GM23338 (cell line): ENCODE measurements at regions not wholly inside any gene's neighbourhood (a gene's known extent, or its start where the extent isn't known, plus 50 kb on each side); places are given as distances from the start of the nearest gene placed in this dataset.

ENCODE experiments used
- ATAC-seq: fragments of 200-7000 bp; cut with Tn5 transposase; 3 replicates; pipeline ENCODE4 v1.9.1; 2020
- DNase-seq: peaks from one replicate; pipeline ENCODE4 v3.0.0-alpha.2; 2015; ENCODE audit warnings: low spot score
- H2AFZ ChIP-seq: fragments of 200-600 bp; sonication (generic); 2 replicates; pipeline ENCODE4 v1.8.0; 2016; ENCODE audit warnings: antibody characterized with exemption, mild to moderate bottlenecking, moderate library complexity
- H3F3A ChIP-seq: fragments of 200-600 bp; sonication (generic); replicated peaks from 2 replicates; pipeline ENCODE4 v1.8.0; 2017; ENCODE audit warnings: antibody characterized with exemption, mixed run types, low read depth
- H3K27ac ChIP-seq: fragments of 200-600 bp; sonication (generic); 2 replicates; pipeline ENCODE4 v1.6.1; 2016; ENCODE audit warnings: low read depth
- H3K27me3 ChIP-seq: fragments of 200-600 bp; sonication (generic); 2 replicates; pipeline ENCODE4 v1.8.0; 2016; ENCODE audit warnings: mild to moderate bottlenecking, mixed run types, moderate library complexity; ENCODE audit not compliant: insufficient read depth
- H3K36me3 ChIP-seq: fragments of 200-600 bp; sonication (generic); 2 replicates; pipeline ENCODE4 v1.8.0; 2016; ENCODE audit warnings: mild to moderate bottlenecking; ENCODE audit not compliant: insufficient read depth
- H3K4me1 ChIP-seq: fragments of 200-600 bp; sonication (generic); 2 replicates; pipeline ENCODE4 v1.8.0; 2016; ENCODE audit warnings: mild to moderate bottlenecking, moderate library complexity; ENCODE audit not compliant: insufficient read depth
- H3K4me2 ChIP-seq: fragments of 200-600 bp; sonication (generic); 2 replicates; pipeline ENCODE4 v1.7.1; 2017; ENCODE audit warnings: mixed run types
- H3K4me3 ChIP-seq: fragments of 200-600 bp; sonication (generic); 2 replicates; pipeline ENCODE4 v1.6.1; 2016; ENCODE audit warnings: mixed run types
- H3K79me2 ChIP-seq: fragments of 200-600 bp; sonication (generic); replicated peaks from 2 replicates; pipeline ENCODE4 v1.8.0; 2017; ENCODE audit warnings: mild to moderate bottlenecking; ENCODE audit not compliant: insufficient read depth
- H3K9me2 ChIP-seq: fragments of 200-600 bp; sonication (generic); 2 replicates; pipeline ENCODE4 v1.8.0; 2017; ENCODE audit not compliant: insufficient read depth
- H4K20me1 ChIP-seq: fragments of 200-600 bp; sonication (generic); replicated peaks from 2 replicates; pipeline ENCODE4 v1.8.0; 2017; ENCODE audit warnings: mild to moderate bottlenecking; ENCODE audit not compliant: insufficient read depth
- H3K27ac Mint-ChIP-seq: 2 replicates; pipeline ENCODE4 v1.8.0; 2020; ENCODE audit warnings: inconsistent platforms, mild to moderate bottlenecking, moderate library complexity, mixed read lengths
- H3K27me3 Mint-ChIP-seq: 3 replicates; pipeline ENCODE4 v1.8.0; 2022; ENCODE audit warnings: low read depth, mild to moderate bottlenecking, moderate library complexity, mixed read lengths, inconsistent platforms; ENCODE audit not compliant: insufficient read depth, poor library complexity
- H3K36me3 Mint-ChIP-seq: 3 replicates; pipeline ENCODE4 v1.8.0; 2021; ENCODE audit warnings: low read depth, mild to moderate bottlenecking, inconsistent platforms, moderate library complexity, mixed read lengths
- H3K4me1 Mint-ChIP-seq: 3 replicates; pipeline ENCODE4 v1.8.0; 2020; ENCODE audit warnings: mild to moderate bottlenecking, inconsistent platforms, mixed read lengths
- H3K4me3 Mint-ChIP-seq: 3 replicates; pipeline ENCODE4 v1.8.0; 2021; ENCODE audit warnings: moderate library complexity, mild to moderate bottlenecking, inconsistent platforms, mixed read lengths
- H3K9me3 Mint-ChIP-seq: 3 replicates; pipeline ENCODE4 v1.8.0; 2020; ENCODE audit warnings: moderate library complexity, mild to moderate bottlenecking, inconsistent platforms, mixed read lengths
- EZH2 ChIP-seq: fragments of 200-600 bp; sonication (generic); IDR thresholded peaks from one replicate; pipeline ENCODE4 v1.8.0; 2017; ENCODE audit warnings: antibody characterized with exemption, mild to moderate bottlenecking, low read depth; ENCODE audit not compliant: unreplicated experiment
- EZH2phosphoT487 ChIP-seq: fragments of 200-600 bp; sonication (generic); IDR thresholded peaks from one replicate; pipeline ENCODE4 v1.8.1; 2018; ENCODE audit warnings: antibody characterized with exemption; ENCODE audit not compliant: unreplicated experiment
- REST ChIP-seq: IDR thresholded peaks from one replicate; pipeline ENCODE4 v1.6.1; 2018; ENCODE audit warnings: antibody characterized with exemption; ENCODE audit not compliant: unreplicated experiment
- STAT1 ChIP-seq: IDR thresholded peaks from one replicate; pipeline ENCODE4 v1.6.1; 2016; ENCODE audit warnings: antibody characterized with exemption; ENCODE audit not compliant: unreplicated experiment
- ZNF114 ChIP-seq: fragments of 250-450 bp; sonication (Bioruptor Pico); IDR thresholded peaks from 2 replicates; pipeline ENCODE4 v1.5.0; 2020; ENCODE audit warnings: mild to moderate bottlenecking, moderate library complexity
- ZNF331 ChIP-seq: fragments of 250-450 bp; sonication (Bioruptor Pico); IDR thresholded peaks from 2 replicates; pipeline ENCODE4 v1.5.0; 2020; ENCODE audit warnings: low read depth, mild to moderate bottlenecking, moderate library complexity
- TF ChIP-seq, protein P1 (sequence below), 2 experiments: fragments of 200-600 bp in 1 of 2; sonication (generic) in 1 of 2; conservative IDR thresholded peaks; 2 replicates each; pipeline versions ENCODE4 v1.5.1 to v1.6.1; 2016 to 2017; ENCODE audit warnings: antibody characterized with exemption in 2 of 2, low read depth in 2 of 2, mild to moderate bottlenecking in 2 of 2, moderate library complexity in 1 of 2
- TF ChIP-seq, protein P2 (sequence below): IDR thresholded peaks from 2 replicates; pipeline ENCODE4 v1.6.1; 2016; ENCODE audit warnings: antibody characterized with exemption
- TF ChIP-seq, protein P3 (sequence below): fragments of 250-450 bp; sonication (Bioruptor Pico); IDR thresholded peaks from 2 replicates; pipeline ENCODE4 v1.5.0; 2020; ENCODE audit warnings: mild to moderate bottlenecking, moderate library complexity

DNA sequence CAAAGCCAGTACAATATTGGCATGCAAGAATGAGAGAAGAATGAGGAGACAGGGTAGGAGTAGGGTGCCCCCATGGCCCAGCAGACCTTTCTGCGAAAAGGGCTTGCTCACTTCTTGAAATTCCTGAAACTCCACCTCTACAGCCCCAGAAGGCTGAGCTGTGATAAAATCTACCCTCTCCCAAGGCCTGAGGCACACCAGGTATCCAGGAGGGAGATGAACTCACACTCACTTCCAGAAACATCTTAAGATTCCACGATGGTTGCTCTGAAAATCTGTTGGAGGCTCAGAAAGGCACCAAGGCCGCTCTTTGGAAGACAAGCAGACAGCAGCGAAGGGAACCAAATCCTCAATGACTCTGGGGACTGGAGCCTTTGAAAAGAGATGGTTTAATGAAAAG, 297.5 kb downstream of the UACA start:
- ATAC-seq (no peak), DNase-seq (no peak)
- Mint-ChIP-seq H3K27me3 (no peaks in the 10 kb centered on the region), H3K9me3 (no peaks in the 10 kb centered on the region), H3K4me3 (no peak overlapping the region), H3K36me3 (no peaks in the 10 kb centered on the region), H3K4me1 (peaks cover 4% of the 10 kb centered on the region; the same call in 2 of the 3 replicates), H3K27ac (no peak overlapping the region)
- TF ChIP-seq, protein P1, sequence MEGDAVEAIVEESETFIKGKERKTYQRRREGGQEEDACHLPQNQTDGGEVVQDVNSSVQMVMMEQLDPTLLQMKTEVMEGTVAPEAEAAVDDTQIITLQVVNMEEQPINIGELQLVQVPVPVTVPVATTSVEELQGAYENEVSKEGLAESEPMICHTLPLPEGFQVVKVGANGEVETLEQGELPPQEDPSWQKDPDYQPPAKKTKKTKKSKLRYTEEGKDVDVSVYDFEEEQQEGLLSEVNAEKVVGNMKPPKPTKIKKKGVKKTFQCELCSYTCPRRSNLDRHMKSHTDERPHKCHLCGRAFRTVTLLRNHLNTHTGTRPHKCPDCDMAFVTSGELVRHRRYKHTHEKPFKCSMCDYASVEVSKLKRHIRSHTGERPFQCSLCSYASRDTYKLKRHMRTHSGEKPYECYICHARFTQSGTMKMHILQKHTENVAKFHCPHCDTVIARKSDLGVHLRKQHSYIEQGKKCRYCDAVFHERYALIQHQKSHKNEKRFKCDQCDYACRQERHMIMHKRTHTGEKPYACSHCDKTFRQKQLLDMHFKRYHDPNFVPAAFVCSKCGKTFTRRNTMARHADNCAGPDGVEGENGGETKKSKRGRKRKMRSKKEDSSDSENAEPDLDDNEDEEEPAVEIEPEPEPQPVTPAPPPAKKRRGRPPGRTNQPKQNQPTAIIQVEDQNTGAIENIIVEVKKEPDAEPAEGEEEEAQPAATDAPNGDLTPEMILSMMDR (conservative IDR thresholded peaks at IDR 0.05; ENCODE audit: low read depth in 2 of 2), result no peak
- no peak for TF ChIP-seq REST
- Histone ChIP-seq H3K27me3 (no peaks in the 10 kb centered on the region), H3K4me3 (no peak overlapping the region), H3K36me3 (no peaks in the 10 kb centered on the region), H2AFZ (no peak overlapping the region), H3K4me2 (no peak overlapping the region), H3K9me2 (no peaks in the 10 kb centered on the region), H3K79me2 (no peaks in the 10 kb centered on the region), H4K20me1 (no peaks in the 10 kb centered on the region), H3K4me1 (no peaks in the 10 kb centered on the region), H3F3A (no peaks in the 10 kb centered on the region), H3K27ac (no peak overlapping the region)

DNA sequence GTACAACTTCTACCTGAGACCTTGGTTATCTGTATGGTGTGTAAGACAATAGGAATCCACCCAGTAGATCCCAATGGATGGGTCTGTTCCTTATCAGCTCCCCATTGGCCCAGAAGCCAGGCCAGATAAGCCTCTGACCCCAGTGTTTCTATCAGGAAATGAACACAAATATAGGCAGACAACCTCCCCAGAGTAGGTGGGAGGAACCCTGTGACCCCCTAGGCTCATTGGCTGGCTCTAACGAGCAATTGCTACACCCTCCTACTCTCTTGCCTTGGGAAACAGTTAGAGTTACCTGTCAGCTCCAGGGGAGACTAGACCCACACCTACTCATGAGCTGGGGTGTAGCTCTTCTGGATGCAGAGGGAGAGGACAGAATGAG, 299.9 kb downstream of the UACA start:
- Histone ChIP-seq H3F3A (no peaks in the 10 kb centered on the region), H3K4me3 (no peak overlapping the region), H2AFZ (no peak overlapping the region), H3K27ac (no peak overlapping the region), H3K9me2 (no peaks in the 10 kb centered on the region), H3K4me2 (no peak overlapping the region), H4K20me1 (no peaks in the 10 kb centered on the region), H3K36me3 (no peaks in the 10 kb centered on the region), H3K27me3 (no peaks in the 10 kb centered on the region), H3K79me2 (no peaks in the 10 kb centered on the region), H3K4me1 (no peaks in the 10 kb centered on the region)
- no peaks in the 10 kb centered on the region for H3K9me3 Mint-ChIP-seq
- ATAC-seq (no peak), DNase-seq (no peak)
- peaks cover 2% of the 10 kb centered on the region for H3K27me3 Mint-ChIP-seq
- H3K4me1 Mint-ChIP-seq, result no peaks in the 10 kb centered on the region
- no peaks in the 10 kb centered on the region for H3K36me3 Mint-ChIP-seq
- no peak overlapping the region for H3K27ac Mint-ChIP-seq
- no peak overlapping the region for H3K4me3 Mint-ChIP-seq
- TF ChIP-seq EZH2 (no peak), ZNF114 (no peak), EZH2phosphoT487 (no peak), STAT1 (no peak), ZNF331 (CRISPR knock-in tag) (no peak)
- TF ChIP-seq, protein P2, sequence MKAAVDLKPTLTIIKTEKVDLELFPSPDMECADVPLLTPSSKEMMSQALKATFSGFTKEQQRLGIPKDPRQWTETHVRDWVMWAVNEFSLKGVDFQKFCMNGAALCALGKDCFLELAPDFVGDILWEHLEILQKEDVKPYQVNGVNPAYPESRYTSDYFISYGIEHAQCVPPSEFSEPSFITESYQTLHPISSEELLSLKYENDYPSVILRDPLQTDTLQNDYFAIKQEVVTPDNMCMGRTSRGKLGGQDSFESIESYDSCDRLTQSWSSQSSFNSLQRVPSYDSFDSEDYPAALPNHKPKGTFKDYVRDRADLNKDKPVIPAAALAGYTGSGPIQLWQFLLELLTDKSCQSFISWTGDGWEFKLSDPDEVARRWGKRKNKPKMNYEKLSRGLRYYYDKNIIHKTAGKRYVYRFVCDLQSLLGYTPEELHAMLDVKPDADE, result no peak
- TF ChIP-seq, protein P3, sequence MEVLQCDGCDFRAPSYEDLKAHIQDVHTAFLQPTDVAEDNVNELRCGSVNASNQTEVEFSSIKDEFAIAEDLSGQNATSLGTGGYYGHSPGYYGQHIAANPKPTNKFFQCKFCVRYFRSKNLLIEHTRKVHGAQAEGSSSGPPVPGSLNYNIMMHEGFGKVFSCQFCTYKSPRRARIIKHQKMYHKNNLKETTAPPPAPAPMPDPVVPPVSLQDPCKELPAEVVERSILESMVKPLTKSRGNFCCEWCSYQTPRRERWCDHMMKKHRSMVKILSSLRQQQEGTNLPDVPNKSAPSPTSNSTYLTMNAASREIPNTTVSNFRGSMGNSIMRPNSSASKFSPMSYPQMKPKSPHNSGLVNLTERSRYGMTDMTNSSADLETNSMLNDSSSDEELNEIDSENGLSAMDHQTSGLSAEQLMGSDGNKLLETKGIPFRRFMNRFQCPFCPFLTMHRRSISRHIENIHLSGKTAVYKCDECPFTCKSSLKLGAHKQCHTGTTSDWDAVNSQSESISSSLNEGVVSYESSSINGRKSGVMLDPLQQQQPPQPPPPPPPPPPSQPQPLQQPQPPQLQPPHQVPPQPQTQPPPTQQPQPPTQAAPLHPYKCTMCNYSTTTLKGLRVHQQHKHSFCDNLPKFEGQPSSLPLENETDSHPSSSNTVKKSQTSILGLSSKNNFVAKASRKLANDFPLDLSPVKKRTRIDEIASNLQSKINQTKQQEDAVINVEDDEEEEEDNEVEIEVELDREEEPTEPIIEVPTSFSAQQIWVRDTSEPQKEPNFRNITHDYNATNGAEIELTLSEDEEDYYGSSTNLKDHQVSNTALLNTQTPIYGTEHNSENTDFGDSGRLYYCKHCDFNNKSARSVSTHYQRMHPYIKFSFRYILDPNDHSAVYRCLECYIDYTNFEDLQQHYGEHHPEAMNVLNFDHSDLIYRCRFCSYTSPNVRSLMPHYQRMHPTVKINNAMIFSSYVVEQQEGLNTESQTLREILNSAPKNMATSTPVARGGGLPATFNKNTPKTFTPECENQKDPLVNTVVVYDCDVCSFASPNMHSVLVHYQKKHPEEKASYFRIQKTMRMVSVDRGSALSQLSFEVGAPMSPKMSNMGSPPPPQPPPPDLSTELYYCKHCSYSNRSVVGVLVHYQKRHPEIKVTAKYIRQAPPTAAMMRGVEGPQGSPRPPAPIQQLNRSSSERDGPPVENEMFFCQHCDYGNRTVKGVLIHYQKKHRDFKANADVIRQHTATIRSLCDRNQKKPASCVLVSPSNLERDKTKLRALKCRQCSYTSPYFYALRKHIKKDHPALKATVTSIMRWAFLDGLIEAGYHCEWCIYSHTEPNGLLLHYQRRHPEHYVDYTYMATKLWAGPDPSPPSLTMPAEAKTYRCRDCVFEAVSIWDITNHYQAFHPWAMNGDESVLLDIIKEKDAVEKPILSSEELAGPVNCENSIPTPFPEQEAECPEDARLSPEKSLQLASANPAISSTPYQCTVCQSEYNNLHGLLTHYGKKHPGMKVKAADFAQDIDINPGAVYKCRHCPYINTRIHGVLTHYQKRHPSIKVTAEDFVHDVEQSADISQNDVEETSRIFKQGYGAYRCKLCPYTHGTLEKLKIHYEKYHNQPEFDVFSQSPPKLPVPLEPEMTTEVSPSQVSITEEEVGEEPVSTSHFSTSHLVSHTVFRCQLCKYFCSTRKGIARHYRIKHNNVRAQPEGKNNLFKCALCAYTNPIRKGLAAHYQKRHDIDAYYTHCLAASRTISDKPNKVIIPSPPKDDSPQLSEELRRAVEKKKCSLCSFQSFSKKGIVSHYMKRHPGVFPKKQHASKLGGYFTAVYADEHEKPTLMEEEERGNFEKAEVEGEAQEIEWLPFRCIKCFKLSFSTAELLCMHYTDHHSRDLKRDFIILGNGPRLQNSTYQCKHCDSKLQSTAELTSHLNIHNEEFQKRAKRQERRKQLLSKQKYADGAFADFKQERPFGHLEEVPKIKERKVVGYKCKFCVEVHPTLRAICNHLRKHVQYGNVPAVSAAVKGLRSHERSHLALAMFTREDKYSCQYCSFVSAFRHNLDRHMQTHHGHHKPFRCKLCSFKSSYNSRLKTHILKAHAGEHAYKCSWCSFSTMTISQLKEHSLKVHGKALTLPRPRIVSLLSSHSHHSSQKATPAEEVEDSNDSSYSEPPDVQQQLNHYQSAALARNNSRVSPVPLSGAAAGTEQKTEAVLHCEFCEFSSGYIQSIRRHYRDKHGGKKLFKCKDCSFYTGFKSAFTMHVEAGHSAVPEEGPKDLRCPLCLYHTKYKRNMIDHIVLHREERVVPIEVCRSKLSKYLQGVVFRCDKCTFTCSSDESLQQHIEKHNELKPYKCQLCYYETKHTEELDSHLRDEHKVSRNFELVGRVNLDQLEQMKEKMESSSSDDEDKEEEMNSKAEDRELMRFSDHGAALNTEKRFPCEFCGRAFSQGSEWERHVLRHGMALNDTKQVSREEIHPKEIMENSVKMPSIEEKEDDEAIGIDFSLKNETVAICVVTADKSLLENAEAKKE, result no peak
